Neural progenitor cell (in vitro differentiated cells): ENCODE measurements at regions not wholly inside any gene's neighbourhood (a gene's known extent, or its start where the extent isn't known, plus 50 kb on each side); places are given as distances from the start of the nearest gene placed in this dataset.

ENCODE experiments used
- DNase-seq: peaks from one replicate; pipeline ENCODE4 v3.0.0-alpha.2; 2016; ENCODE audit warnings: low spot score
- H2AFZ ChIP-seq: fragments of 200-600 bp; sonication (generic); replicated peaks from 2 replicates; pipeline ENCODE4 v1.6.1; 2016; ENCODE audit warnings: antibody characterized with exemption
- H3F3A ChIP-seq: fragments of 200-600 bp; sonication (generic); 2 replicates; pipeline ENCODE4 v1.6.1; 2016; ENCODE audit warnings: antibody characterized with exemption, low read depth
- H3K27ac ChIP-seq: fragments of 200-600 bp; sonication (generic); 2 replicates; pipeline ENCODE4 v1.5.1; 2016; ENCODE audit warnings: mild to moderate bottlenecking
- H3K27me3 ChIP-seq: fragments of 200-600 bp; sonication (generic); 2 replicates; pipeline ENCODE4 v1.6.1; 2016; ENCODE audit warnings: mild to moderate bottlenecking, moderate library complexity
- H3K36me3 ChIP-seq: fragments of 200-600 bp; sonication (generic); 2 replicates; pipeline ENCODE4 v1.5.1; 2016
- H3K4me1 ChIP-seq: fragments of 200-600 bp; sonication (generic); 2 replicates; pipeline ENCODE4 v1.6.1; 2016; ENCODE audit warnings: mixed run types
- H3K4me2 ChIP-seq: fragments of 200-600 bp; sonication (generic); 2 replicates; pipeline ENCODE4 v1.6.1; 2016
- H3K4me3 ChIP-seq: fragments of 200-600 bp; sonication (generic); 2 replicates; pipeline ENCODE4 v1.5.1; 2016
- H3K79me2 ChIP-seq: fragments of 200-600 bp; sonication (generic); 2 replicates; pipeline ENCODE4 v1.6.1; 2016; ENCODE audit warnings: low read depth
- H3K9ac ChIP-seq: fragments of 200-600 bp; sonication (generic); 2 replicates; pipeline ENCODE4 v1.6.1; 2016
- H3K9me3 ChIP-seq: fragments of 200-600 bp; sonication (generic); 2 replicates; pipeline ENCODE4 v1.5.1; 2016; ENCODE audit warnings: low read depth
- H4K20me1 ChIP-seq: fragments of 200-600 bp; sonication (generic); 2 replicates; pipeline ENCODE4 v1.6.1; 2016; ENCODE audit warnings: low read depth
- H3K27ac Mint-ChIP-seq: 3 replicates; pipeline ENCODE4 v1.8.0; 2021; ENCODE audit warnings: mixed read lengths
- H3K27me3 Mint-ChIP-seq: 2 replicates; pipeline ENCODE4 v1.8.0; 2022; ENCODE audit warnings: low read depth, mild to moderate bottlenecking, inconsistent platforms, moderate library complexity, mixed read lengths; ENCODE audit not compliant: insufficient read depth
- H3K36me3 Mint-ChIP-seq: 3 replicates; pipeline ENCODE4 v1.8.0; 2021; ENCODE audit warnings: mixed read lengths
- H3K4me1 Mint-ChIP-seq: 3 replicates; pipeline ENCODE4 v1.8.0; 2021; ENCODE audit warnings: mixed read lengths
- H3K4me3 Mint-ChIP-seq: 3 replicates; pipeline ENCODE4 v1.8.0; 2021; ENCODE audit warnings: mild to moderate bottlenecking, moderate library complexity, mixed read lengths
- H3K9me3 Mint-ChIP-seq: 3 replicates; pipeline ENCODE4 v1.8.0; 2020; ENCODE audit warnings: mixed read lengths
- CTCF ChIP-seq: fragments of 200-600 bp; sonication (generic); IDR thresholded peaks from 2 replicates; pipeline ENCODE4 v1.5.1; 2017; ENCODE audit warnings: antibody characterized with exemption, mild to moderate bottlenecking
- EZH2 ChIP-seq: fragments of 200-600 bp; sonication (generic); IDR thresholded peaks from 2 replicates; pipeline ENCODE4 v1.6.1; 2017; ENCODE audit warnings: antibody characterized with exemption, mild to moderate bottlenecking, moderate library complexity
- EZH2phosphoT487 ChIP-seq: fragments of 200-600 bp; sonication (generic); IDR thresholded peaks from 2 replicates; pipeline ENCODE4 v1.6.1; 2017; ENCODE audit warnings: antibody characterized with exemption

- Histone ChIP-seq H3K4me3 (no peak overlapping the region), H3K4me1 (no peaks in the 10 kb centered on the region), H2AFZ (no peak overlapping the region), H3K9ac (no peak overlapping the region), H3K27ac (no peak overlapping the region), H3F3A (no peaks in the 10 kb centered on the region), H3K79me2 (no peaks in the 10 kb centered on the region), H4K20me1 (no peaks in the 10 kb centered on the region), H3K9me3 (no peaks in the 10 kb centered on the region), H3K4me2 (no peak overlapping the region), H3K36me3 (no peaks in the 10 kb centered on the region), H3K27me3 (no peaks in the 10 kb centered on the region)
- Mint-ChIP-seq H3K36me3 (no peaks in the 10 kb centered on the region), H3K27me3 (peaks cover 4% of the 10 kb centered on the region), H3K27ac (no peak overlapping the region), H3K4me1 (no peaks in the 10 kb centered on the region), H3K4me3 (no peak overlapping the region), H3K9me3 (peaks cover 8% of the 10 kb centered on the region)
- no peak for DNase-seq
- TF ChIP-seq CTCF (no peak), EZH2phosphoT487 (no peak), EZH2 (no peak)
These were observed 1162.8 kb upstream of the PRKX start for GRCh38 chrX:4876268-4876667.

GRCh38 chrX:4851534-4851933 is 1138.1 kb upstream of the PRKX start:
- Histone ChIP-seq H4K20me1 (no peaks in the 10 kb centered on the region), H3K9me3 (no peaks in the 10 kb centered on the region), H3K27me3 (no peaks in the 10 kb centered on the region), H3K9ac (no peak overlapping the region), H3F3A (no peaks in the 10 kb centered on the region), H3K4me2 (no peak overlapping the region), H3K4me3 (no peak overlapping the region), H3K4me1 (no peaks in the 10 kb centered on the region), H2AFZ (no peak overlapping the region), H3K79me2 (no peaks in the 10 kb centered on the region), H3K36me3 (no peaks in the 10 kb centered on the region), H3K27ac (no peak overlapping the region)
- no peaks in the 10 kb centered on the region for H3K36me3 Mint-ChIP-seq
- no peaks in the 10 kb centered on the region for H3K9me3 Mint-ChIP-seq
- TF ChIP-seq EZH2phosphoT487: no peak
- TF ChIP-seq EZH2: no peak
- TF ChIP-seq CTCF: no peak
- no peak overlapping the region for H3K27ac Mint-ChIP-seq
- no peak for DNase-seq
- H3K27me3 Mint-ChIP-seq: no peaks in the 10 kb centered on the region
- no peak overlapping the region for H3K4me3 Mint-ChIP-seq
- H3K4me1 Mint-ChIP-seq: no peaks in the 10 kb centered on the region

- Histone ChIP-seq H3K4me1 (no peaks in the 10 kb centered on the region), H3K4me3 (no peak overlapping the region), H3K27me3 (no peaks in the 10 kb centered on the region), H4K20me1 (no peaks in the 10 kb centered on the region), H3K79me2 (no peaks in the 10 kb centered on the region), H3K9me3 (no peaks in the 10 kb centered on the region), H3K36me3 (no peaks in the 10 kb centered on the region), H3F3A (no peaks in the 10 kb centered on the region), H3K27ac (no peak overlapping the region), H3K9ac (no peak overlapping the region), H3K4me2 (no peak overlapping the region), H2AFZ (no peak overlapping the region)
- Mint-ChIP-seq H3K4me1 (no peaks in the 10 kb centered on the region), H3K4me3 (no peak overlapping the region), H3K9me3 (no peaks in the 10 kb centered on the region), H3K27me3 (no peaks in the 10 kb centered on the region), H3K27ac (no peak overlapping the region), H3K36me3 (no peaks in the 10 kb centered on the region)
- no peak for TF ChIP-seq CTCF
- TF ChIP-seq EZH2: no peak
- no peak for TF ChIP-seq EZH2phosphoT487
- DNase-seq: no peak
These were observed 1136.9 kb upstream of the PRKX start for GRCh38 chrX:4850312-4850711.

- Histone ChIP-seq H3K4me2 (no peak overlapping the region), H4K20me1 (no peaks in the 10 kb centered on the region), H3F3A (no peaks in the 10 kb centered on the region), H3K79me2 (no peaks in the 10 kb centered on the region), H3K36me3 (no peaks in the 10 kb centered on the region), H2AFZ (no peak overlapping the region), H3K9me3 (no peaks in the 10 kb centered on the region), H3K27me3 (no peaks in the 10 kb centered on the region), H3K9ac (no peak overlapping the region), H3K4me1 (no peaks in the 10 kb centered on the region), H3K4me3 (no peak overlapping the region), H3K27ac (no peak overlapping the region)
- H3K27ac Mint-ChIP-seq: no peak overlapping the region
- no peaks in the 10 kb centered on the region for H3K4me1 Mint-ChIP-seq
- TF ChIP-seq EZH2 (no peak), EZH2phosphoT487 (no peak)
- H3K27me3 Mint-ChIP-seq: no peaks in the 10 kb centered on the region
- H3K4me3 Mint-ChIP-seq: no peak overlapping the region
- H3K9me3 Mint-ChIP-seq: no peaks in the 10 kb centered on the region
- no peak for DNase-seq
- no peaks in the 10 kb centered on the region for H3K36me3 Mint-ChIP-seq
These were observed 1130.9 kb upstream of the PRKX start for GRCh38 chrX:4844376-4844775.
